Large intestine (tissue), 3 donors: ENCODE measurements at regions not wholly inside any gene's neighbourhood (a gene's known extent, or its start where the extent isn't known, plus 50 kb on each side); places are given as distances from the start of the nearest gene placed in this dataset.

Experiments
- DNase-seq, 2 donors: peaks; one replicate each; pipeline versions ENCODE4 v3.0.0 to v3.0.0-alpha.2; 2013
- H3K27ac ChIP-seq: one replicate; pipeline ENCODE4 v1.5.1; 2013; ENCODE audit warnings: low read length
- H3K27me3 ChIP-seq: 2 replicates; pipeline ENCODE4 v1.6.1; 2013; ENCODE audit warnings: low read length; ENCODE audit not compliant: control insufficient read depth, insufficient read depth
- H3K36me3 ChIP-seq: 2 replicates; pipeline ENCODE4 v1.6.1; 2013; ENCODE audit warnings: low read length; ENCODE audit not compliant: control insufficient read depth, insufficient read depth
- H3K4me1 ChIP-seq: one replicate; pipeline ENCODE4 v1.6.1; 2013; ENCODE audit warnings: low read length; ENCODE audit not compliant: control insufficient read depth, insufficient read depth
- H3K4me3 ChIP-seq: one replicate; pipeline ENCODE4 v1.5.1; 2013; ENCODE audit warnings: low read length
- H3K9me3 ChIP-seq: one replicate; pipeline ENCODE4 v1.6.1; 2013; ENCODE audit warnings: mild to moderate bottlenecking, low read depth, low read length, moderate library complexity; ENCODE audit not compliant: control insufficient read depth
- WGBS: methylation state at CpG from one replicate; pipeline ENCODE4 v1.1.5; 2013; ENCODE audit warnings: low lambda C conversion rate; ENCODE audit not compliant: insufficient coverage; 5-methylcytosine and 5-hydroxymethylcytosine counted together

DNA sequence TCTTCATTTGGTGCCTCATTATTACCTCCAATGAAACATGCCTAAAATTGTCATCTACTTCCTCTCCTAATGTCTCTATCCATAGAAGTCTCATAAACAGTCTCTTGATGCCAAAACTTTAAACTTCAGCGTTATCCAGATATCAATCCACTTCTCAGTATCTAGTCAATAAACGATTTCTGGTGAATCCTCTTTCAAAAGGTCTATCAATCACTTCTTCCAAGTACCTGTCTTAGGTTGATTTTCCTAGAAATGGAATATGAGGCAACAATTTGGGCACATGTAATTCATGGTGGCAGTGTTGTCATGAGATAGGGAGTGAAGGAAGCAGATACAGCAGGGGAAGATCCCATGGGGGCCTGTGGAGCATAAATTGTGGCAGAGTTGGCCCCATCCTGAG is 348.5 kb upstream of the POU1F1 start:
- H3K27me3 ChIP-seq = no peaks in the 10 kb centered on the region
- H3K36me3 ChIP-seq = no peaks in the 10 kb centered on the region
- DNase-seq = no peak
- no peaks in the 10 kb centered on the region for H3K4me1 ChIP-seq
- no peak overlapping the region for H3K4me3 ChIP-seq
- H3K9me3 ChIP-seq = no peaks in the 10 kb centered on the region
- H3K27ac ChIP-seq = no peak overlapping the region
- 100% methylated on average over 1 of the region's 2 CpGs for WGBS

DNA sequence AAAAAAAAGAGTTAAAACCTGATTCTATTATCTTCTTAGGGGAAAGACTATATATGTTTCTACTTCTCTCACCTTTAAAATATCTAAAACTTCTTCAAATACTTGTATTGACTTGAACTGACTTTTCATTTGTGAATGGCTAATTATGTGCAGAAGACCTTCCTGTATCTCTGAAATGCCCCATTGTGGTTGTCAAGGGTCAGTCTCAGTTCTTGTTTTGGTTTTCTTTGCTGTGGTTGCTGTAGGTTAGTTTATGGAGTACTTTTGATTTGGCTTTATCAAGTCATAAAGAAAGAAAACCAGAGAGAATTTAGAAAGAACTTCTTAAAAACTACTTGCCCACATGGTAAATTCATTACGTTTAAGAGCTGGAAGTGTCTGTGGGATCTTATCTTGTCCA is 345.3 kb upstream of the POU1F1 start:
- DNase-seq = no peak
- no peak overlapping the region for H3K27ac ChIP-seq
- no peaks in the 10 kb centered on the region for H3K27me3 ChIP-seq
- H3K4me1 ChIP-seq = no peaks in the 10 kb centered on the region
- WGBS = no CpG with 5 or more reads among the region's 1 CpG
- no peaks in the 10 kb centered on the region for H3K36me3 ChIP-seq
- H3K4me3 ChIP-seq = no peak overlapping the region
- H3K9me3 ChIP-seq = no peaks in the 10 kb centered on the region

DNA sequence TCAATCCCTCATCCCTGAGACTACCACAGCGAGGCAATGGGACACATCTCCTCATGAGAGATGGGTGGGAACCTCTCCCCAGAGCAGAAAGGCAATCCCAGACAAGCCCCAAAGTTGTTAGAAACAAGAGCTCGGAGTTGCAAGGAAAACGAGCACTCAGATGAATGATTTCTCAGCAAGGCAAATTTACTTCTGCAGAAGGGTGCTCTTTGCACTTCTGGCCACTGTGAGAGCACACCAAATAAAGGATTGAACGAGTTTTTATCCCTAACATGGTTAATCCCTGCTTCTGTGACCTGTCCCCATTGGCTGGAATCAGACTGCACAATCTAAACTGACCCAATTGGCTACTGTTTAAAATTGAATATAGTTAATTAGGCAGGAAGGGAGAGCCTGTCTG is 339.1 kb upstream of the POU1F1 start:
- no peak for DNase-seq
- no peaks in the 10 kb centered on the region for H3K27me3 ChIP-seq
- H3K4me3 ChIP-seq = no peak overlapping the region
- no CpG with 5 or more reads among the region's 4 CpGs for WGBS
- H3K9me3 ChIP-seq = peaks cover 3% of the 10 kb centered on the region
- H3K36me3 ChIP-seq = no peaks in the 10 kb centered on the region
- no peaks in the 10 kb centered on the region for H3K4me1 ChIP-seq
- H3K27ac ChIP-seq = no peak overlapping the region

DNA sequence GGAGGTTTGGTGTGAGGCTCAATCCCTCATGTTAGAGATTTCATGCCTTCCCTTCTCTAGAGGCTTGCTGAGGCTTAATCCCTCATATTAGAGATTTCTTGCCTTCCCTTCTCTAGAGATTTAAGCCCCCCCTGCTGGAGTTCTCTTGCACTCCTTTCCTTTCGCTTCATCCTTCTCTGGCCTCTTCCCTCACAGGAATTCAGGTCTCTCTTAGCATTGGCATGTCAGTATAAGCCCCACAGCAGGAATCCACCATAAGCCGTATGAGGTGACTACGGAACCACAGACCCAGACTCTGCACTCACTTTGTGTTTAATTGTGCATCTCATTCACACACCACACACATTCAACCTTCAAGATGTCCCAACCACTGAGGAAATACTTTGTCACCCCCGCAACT is 338.6 kb upstream of the POU1F1 start:
- WGBS = 100% methylated on average over 1 of the region's 4 CpGs

DNA sequence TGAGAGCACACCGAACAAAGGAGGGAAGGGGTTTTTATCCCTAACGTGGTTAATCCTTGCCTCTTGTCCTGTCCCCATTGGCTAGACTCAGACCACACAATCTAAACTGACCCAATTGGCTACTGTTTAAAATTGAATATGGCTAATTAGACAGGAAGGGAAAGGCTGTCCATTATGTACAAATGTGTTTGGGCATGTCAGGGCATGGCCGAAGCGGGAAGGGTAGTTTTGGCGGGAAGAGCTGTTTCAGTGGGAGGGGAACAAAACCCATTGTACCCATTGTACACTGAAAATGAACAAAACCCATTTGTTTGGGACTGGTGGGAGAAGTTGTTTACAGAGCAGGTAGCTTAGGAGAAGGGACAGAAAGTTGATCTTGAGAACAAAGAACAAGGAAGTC is 330.9 kb upstream of the POU1F1 start:
- Histone ChIP-seq H3K36me3 (no peaks in the 10 kb centered on the region), H3K4me1 (no peaks in the 10 kb centered on the region)
- 100% methylated on average over 3 of the region's 5 CpGs for WGBS

More for the DNA sequence above, 338.6 kb upstream of the POU1F1 start:
- Histone ChIP-seq H3K4me3 (no peak overlapping the region), H3K27ac (no peak overlapping the region), H3K36me3 (no peaks in the 10 kb centered on the region), H3K9me3 (peaks cover 3% of the 10 kb centered on the region), H3K4me1 (no peaks in the 10 kb centered on the region), H3K27me3 (no peaks in the 10 kb centered on the region)
- no peak for DNase-seq

DNA sequence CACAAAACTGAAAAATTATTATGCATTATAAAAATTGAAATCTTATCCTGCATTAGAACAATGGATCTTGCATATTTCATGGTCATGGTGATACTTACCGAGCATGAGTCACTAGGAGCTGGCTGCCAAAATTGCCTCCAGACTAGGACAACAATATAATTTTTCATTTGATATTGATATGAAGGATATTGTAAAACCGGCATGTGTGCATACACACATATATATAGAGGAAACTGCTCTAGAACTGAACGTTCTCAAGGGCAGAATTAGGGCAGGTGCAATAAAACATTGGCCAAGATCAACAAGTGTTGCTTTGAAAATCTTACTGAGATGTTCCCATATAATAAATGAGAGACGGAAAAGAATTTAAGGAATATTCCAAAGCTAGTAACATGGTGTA is 319.4 kb upstream of the POU1F1 start:
- Histone ChIP-seq H3K27me3 (no peaks in the 10 kb centered on the region), H3K4me1 (no peaks in the 10 kb centered on the region), H3K27ac (no peak overlapping the region), H3K36me3 (no peaks in the 10 kb centered on the region), H3K9me3 (no peaks in the 10 kb centered on the region), H3K4me3 (no peak overlapping the region)
- no peak for DNase-seq
- WGBS = no CpG with 5 or more reads among the region's 4 CpGs

More for the DNA sequence above, 330.9 kb upstream of the POU1F1 start:
- no peak for DNase-seq
- no peaks in the 10 kb centered on the region for H3K27me3 ChIP-seq
- no peaks in the 10 kb centered on the region for H3K9me3 ChIP-seq
- H3K27ac ChIP-seq = no peak overlapping the region
- no peak overlapping the region for H3K4me3 ChIP-seq

DNA sequence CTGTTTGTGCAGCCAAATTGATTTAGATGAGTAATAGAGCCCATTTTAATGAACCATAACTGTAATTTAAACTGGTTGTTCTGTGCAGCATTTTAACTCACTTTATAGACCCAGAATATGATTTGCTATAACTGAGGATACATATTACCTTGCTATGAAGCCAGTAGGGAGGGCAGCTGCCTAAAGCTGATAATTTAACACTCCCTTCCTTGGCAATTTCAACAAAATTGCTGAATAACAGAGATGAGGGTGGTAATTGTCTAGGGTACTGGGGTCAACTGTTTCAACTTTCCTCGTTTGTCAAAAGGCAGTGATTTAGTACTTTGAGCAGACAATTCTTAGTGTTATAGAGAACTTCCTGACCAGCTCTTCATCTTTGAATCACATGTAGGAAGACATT is 304.9 kb upstream of the POU1F1 start:
- H3K36me3 ChIP-seq = no peaks in the 10 kb centered on the region
- H3K27ac ChIP-seq = no peak overlapping the region
- no peaks in the 10 kb centered on the region for H3K4me1 ChIP-seq
- H3K27me3 ChIP-seq = no peaks in the 10 kb centered on the region
- no peak overlapping the region for H3K4me3 ChIP-seq
- no peak for DNase-seq
- no peaks in the 10 kb centered on the region for H3K9me3 ChIP-seq
- 80% methylated on average over 1 of the region's 1 CpG for WGBS

DNA sequence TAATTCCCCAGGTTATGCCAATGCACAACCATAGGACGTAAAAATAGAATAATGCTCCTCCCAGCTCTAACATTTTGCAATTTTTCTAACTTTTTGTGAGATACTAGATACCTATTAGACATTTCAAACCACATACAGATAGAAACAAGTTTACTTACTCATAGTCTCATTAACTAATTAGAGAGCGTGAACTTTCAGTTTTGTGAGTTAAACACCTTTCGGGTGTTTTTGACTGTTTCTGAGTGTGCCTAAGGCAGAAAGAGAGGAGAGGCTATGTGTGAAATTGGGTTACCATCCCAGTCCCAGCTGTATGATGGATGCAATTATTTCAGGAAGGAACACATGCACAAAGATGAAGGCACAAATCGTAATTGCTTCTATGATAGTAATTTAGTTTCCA is 300.4 kb upstream of the POU1F1 start:
- Histone ChIP-seq H3K4me3 (no peak overlapping the region), H3K9me3 (no peaks in the 10 kb centered on the region), H3K27ac (no peak overlapping the region), H3K27me3 (no peaks in the 10 kb centered on the region), H3K36me3 (no peaks in the 10 kb centered on the region), H3K4me1 (no peaks in the 10 kb centered on the region)
- WGBS = 50% methylated on average over 2 of the region's 4 CpGs
- DNase-seq = no peak

DNA sequence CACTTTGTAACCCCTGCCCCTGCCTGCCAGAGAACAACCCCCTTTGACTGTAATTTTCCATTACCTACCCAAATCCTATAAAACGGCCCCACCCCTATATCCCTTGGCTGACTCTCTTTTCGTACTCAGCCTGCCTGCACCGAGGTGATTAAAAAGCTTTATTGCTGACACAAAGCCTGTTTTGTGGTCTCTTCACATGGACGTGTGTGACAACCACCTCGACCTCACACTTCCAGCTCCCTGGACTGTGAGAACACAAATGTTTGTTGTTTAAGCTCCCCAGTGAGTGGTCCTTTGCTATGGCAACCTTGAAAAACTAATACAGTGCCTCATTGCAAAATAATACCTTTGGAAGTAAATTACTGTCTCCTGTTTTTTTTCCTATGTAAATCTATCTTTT is 299.2 kb upstream of the POU1F1 start:
- no peak overlapping the region for H3K4me3 ChIP-seq
- H3K36me3 ChIP-seq = no peaks in the 10 kb centered on the region
- H3K27ac ChIP-seq = no peak overlapping the region
- DNase-seq = no peak
- WGBS = 17% methylated on average over 2 of the region's 5 CpGs
- no peaks in the 10 kb centered on the region for H3K27me3 ChIP-seq
- no peaks in the 10 kb centered on the region for H3K4me1 ChIP-seq
- H3K9me3 ChIP-seq = no peaks in the 10 kb centered on the region

DNA sequence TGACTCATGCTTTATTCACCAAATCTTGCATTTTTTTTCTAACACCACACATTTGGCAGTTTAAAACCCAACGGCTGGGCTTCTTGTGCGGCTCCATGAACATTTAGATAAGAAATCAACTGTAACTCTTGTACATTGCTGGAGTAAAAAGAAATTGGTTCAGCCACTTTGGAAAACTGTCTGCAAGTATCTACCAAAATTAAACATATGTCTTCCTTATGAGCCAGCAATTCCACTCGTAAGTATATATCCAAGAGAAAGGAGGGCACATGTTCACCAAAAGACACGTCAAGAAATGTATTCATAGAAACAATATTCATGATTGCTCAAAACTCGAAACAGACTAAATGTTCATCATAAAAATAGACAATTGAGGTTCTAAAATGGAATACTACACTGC is 291.9 kb upstream of the POU1F1 start:
- no peaks in the 10 kb centered on the region for H3K27me3 ChIP-seq
- H3K36me3 ChIP-seq = no peaks in the 10 kb centered on the region
- no peaks in the 10 kb centered on the region for H3K4me1 ChIP-seq
- H3K27ac ChIP-seq = no peak overlapping the region
- no peak overlapping the region for H3K4me3 ChIP-seq
- H3K9me3 ChIP-seq = no peaks in the 10 kb centered on the region
- no CpG with 5 or more reads among the region's 5 CpGs for WGBS
- no peak for DNase-seq

DNA sequence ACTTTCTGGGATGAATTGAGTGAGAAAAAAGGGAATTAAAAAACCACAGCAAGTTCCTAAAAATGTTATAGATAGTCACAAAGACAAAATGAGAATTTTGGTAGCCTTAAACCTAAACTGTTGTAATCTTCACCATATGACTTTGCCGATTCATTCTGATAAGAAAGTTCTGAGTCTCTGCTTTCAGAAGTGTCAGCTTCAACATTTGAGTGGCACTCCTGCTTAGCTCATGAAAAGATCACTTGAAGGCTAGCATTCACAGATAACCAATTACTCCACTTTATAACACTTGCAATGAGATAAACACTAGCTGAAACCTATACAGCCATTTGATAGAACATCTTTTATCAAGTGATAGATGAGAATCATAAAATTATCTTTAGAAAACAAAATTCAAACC is 288.1 kb upstream of the POU1F1 start:
- no peak for DNase-seq
- Histone ChIP-seq H3K4me1 (no peaks in the 10 kb centered on the region), H3K27me3 (no peaks in the 10 kb centered on the region), H3K27ac (no peak overlapping the region), H3K36me3 (no peaks in the 10 kb centered on the region), H3K9me3 (no peaks in the 10 kb centered on the region), H3K4me3 (no peak overlapping the region)
- WGBS = no CpG with 5 or more reads among the region's 1 CpG
